Umbilical cord (tissue), 1 donor: ENCODE measurements at regions not wholly inside any gene's neighbourhood (a gene's known extent, or its start where the extent isn't known, plus 50 kb on each side); places are given as distances from the start of the nearest gene placed in this dataset.
A peak's percentile ranks its signal among the peaks of the same experiment; 100 is the strongest.

Experiments
- DNase-seq: peaks from one replicate; pipeline ENCODE4 v3.0.0-alpha.2; 2015; ENCODE audit warnings: low spot score

- DNase-seq = no peak
Observed at GRCh38 chr6:8276148-8276547, 159.2 kb downstream of the SLC35B3 start.

DNA sequence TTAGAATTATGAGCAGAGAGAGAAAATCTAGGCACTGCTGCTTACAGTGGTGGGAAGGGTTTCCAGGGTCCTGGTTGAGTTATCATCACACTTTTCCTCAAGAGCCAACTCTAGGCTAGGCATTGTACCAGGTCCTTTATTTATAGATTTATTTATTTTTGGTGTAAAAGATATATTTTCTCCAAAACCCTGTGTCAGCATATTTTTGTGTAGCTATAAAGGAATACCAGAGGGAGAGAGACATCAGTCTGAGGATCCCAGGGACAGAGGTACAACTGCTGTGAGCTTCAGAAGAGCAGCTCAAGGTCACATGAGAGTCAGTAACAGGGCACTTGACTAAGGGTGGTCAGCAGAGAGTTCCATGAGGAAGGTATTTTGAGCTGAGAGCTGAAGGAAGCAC, 159.7 kb downstream of the SLC35B3 start:
- no peak for DNase-seq

DNA sequence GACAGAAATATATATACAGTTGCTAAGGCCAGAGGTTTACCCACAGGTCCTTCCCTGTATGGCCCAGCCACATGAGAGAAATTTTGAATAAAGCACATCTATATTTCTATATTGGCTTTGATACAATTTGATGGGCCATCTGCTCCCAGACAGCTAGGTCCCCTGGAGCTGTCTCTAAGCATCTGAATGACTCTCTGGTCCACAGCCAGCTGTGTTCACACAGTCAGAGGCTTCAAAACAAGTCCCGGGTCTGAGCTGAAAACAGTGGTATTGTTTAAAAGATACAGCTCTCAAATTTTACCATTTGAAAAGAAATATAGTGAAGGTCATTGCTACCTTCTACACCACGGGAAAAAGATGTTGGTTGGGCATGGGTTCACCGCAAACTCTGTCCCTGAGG, 161.1 kb downstream of the SLC35B3 start:
- no peak for DNase-seq

DNA sequence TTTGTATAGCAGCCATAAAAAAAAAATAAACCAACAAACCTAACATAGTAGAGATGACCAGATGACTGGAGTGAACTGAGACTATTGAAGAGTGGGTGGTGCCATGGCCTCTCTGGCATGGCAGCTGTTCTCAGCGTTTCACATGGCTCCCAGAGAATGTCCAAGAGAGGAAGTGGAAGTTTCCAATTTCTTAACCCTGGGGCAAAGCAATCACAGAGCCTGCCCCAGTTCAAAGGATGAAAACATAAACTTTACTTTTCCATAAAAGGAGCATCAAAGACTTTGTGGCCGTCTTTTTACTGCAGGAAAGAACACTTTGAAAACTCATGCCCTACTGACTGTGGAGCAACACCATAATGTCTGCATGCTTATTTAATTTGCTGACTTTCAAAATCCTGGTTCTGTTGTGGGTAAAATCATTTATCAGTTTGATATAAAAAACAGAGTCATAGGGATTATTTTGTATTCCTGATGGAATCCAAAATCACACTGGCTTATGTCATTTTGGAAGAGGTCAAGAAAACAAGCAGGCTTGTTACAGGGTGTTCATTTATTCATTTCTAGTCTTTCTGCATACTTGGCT, 165.4 kb downstream of the SLC35B3 start:
- peak; percentile 7 for DNase-seq

GRCh38 chr6:8269094-8269493, 166.3 kb downstream of the SLC35B3 start:
- no peak for DNase-seq

DNA sequence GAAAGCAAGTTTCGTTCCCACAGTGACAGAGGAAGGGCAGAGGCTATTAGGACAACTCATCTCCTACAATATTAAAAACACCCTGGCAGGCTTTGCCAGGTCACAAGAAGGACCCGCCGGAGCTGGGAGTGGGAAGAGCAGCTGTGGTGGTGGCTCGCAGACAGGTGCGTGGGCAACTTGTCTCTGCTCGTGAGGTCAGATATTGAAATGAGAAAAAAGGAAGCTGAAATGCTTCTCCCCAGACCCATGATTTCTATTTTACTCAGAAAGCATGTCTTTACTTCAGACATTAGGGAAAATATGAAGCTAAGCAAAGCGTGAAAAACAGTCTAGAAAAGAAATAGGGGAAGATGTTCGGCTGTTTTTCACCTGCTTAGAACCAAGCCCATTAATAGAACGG, 166.3 kb upstream of the EEF1E1 start:
- no peak for DNase-seq

DNA sequence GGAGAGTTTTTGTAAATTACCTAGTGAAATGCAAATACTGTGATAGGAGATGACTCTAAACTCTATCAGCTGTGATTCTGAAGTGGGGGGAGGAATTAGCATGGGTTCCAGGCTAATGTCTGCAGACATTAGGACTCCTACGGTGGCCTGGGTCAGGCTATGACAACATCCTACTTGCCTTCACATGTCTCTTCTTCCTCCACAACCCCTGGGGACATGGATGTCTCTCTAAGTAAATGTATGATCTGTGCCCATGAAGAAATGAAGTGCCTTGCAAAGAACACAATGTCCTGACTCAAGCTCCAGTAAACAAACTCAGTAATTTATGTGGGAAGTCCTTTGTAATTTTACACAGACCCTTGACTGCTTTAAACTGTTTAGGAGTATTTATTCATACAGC, 165.8 kb upstream of the EEF1E1 start:
- no peak for DNase-seq

DNA sequence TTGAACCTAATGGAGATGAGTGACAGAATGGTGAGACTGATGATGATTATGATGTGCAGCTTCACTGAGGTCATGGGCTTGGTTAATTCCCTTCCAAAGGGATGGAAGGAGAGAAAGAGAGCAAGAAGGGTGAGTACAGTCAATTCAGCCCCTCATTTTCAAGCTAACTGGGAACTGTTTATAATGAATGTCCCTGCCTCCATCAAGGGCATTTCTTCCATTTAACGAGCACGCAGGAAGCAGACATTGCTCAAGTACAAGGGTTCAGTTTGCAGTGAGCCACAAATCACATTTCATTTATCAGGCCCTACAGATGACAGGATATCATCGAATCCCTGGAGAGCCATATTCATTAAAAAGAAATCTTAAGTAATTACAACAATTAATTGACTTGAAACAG, 158.3 kb upstream of the EEF1E1 start:
- DNase-seq = no peak

DNA sequence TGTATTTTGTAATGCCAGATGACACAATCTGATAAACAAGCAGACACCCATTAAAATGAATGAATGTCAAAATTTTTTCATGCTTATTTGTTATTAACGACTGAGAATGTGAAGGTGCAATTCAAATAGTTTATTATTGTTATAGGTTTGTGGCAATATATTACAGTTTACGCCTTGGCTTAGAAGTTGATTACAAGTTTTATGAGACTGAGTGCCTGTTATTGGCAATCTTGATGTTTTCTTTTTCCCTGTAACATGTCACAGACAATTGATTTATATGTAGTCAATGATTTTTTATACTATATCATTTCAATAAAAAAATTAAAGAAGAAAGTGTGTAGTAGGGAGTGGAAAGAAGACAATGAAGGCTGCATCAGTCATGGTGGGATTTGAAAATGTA, 144.1 kb upstream of the EEF1E1 start:
- DNase-seq = no peak

- no peak for DNase-seq
Observed at GRCh38 chr6:8245726-8246125, 143.4 kb upstream of the EEF1E1 start.

GRCh38 chr6:8243475-8243874, 141.1 kb upstream of the EEF1E1 start:
- DNase-seq = peak; percentile 64

DNA sequence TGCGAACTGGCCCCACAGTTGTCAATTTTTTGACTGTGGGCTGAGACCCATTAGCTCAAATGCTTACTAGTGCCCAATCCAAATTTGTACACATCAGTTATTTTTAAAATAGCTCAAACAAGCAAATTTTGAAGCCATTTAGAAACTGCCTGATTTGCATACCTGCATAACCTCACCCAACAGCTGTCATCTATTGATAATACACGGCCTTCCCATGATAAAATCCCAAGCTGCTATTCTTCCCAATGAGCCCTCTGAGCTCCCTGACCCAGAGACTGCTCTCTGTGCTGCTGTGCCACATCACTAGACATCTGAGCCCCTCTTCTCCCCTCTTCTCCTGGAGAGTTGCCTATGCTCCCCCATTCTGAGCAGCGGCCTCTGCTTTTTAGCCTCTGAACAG, 140.5 kb upstream of the EEF1E1 start:
- no peak for DNase-seq

DNA sequence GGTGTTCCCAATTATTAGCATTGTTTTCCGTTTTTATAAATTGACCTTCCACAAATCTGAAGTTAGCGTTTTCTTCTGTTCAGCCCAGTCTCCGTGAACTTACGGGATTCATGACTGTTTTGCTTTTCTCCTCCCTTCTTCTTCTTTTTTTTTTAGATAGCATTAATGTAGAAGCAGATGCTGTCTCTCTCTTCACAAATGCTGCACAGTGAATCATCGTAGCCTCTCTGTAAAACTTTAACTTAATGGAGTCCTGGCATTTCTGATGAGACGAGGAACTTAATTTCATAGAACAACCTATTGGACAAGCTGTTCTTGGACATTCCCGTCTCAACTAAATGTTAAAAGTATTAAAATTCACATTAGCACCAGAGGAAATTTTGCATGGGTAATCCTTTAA, 138.0 kb upstream of the EEF1E1 start:
- peak; percentile 55 for DNase-seq

GRCh38 chr6:8238773-8239683, 136.7 kb upstream of the EEF1E1 start:
- no peak for DNase-seq

- no peak for DNase-seq
Observed at GRCh38 chr6:8237668-8238067, 135.3 kb upstream of the EEF1E1 start.

DNA sequence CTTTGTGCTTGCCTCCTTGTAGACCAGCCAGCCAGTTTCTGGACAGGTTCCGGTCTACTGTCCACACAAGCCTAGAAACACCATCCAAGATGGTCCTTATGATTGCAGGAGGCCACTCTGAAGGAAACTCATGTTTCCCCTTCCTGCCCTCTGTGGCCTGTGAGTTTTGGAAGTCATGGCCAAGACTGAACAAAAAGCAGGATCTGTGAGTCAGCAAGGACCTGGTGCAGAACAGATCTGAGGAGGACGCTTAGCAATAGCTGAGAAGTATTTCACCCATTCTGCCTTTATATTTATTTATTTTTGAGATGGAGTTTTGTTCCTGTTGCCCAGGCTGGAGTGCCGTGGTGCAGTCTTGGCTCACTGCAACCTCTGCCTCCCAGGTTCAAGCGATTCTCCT, 134.6 kb upstream of the EEF1E1 start:
- no peak for DNase-seq

GRCh38 chr6:8234321-8234720, 132.0 kb upstream of the EEF1E1 start:
- peak; percentile 71 for DNase-seq

DNA sequence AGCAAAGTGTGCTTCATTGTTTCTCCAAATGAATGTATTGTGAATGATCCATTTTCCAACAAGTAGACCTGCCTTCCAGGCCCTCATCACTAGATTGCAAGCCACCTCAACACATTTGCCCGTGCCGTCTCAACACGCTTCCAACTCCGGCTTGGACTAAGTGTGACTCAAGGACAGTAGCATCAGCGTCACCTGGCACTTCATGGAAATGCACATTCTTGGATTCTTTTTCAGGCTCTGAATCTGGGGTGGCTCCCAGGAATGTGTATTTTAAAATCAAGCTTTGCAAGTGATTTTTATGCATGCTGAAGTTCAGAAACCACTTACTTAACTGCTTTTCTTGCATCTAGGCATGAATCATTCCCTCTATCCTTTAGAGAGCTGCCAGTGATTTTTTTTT, 129.6 kb upstream of the EEF1E1 start:
- no peak for DNase-seq

DNA sequence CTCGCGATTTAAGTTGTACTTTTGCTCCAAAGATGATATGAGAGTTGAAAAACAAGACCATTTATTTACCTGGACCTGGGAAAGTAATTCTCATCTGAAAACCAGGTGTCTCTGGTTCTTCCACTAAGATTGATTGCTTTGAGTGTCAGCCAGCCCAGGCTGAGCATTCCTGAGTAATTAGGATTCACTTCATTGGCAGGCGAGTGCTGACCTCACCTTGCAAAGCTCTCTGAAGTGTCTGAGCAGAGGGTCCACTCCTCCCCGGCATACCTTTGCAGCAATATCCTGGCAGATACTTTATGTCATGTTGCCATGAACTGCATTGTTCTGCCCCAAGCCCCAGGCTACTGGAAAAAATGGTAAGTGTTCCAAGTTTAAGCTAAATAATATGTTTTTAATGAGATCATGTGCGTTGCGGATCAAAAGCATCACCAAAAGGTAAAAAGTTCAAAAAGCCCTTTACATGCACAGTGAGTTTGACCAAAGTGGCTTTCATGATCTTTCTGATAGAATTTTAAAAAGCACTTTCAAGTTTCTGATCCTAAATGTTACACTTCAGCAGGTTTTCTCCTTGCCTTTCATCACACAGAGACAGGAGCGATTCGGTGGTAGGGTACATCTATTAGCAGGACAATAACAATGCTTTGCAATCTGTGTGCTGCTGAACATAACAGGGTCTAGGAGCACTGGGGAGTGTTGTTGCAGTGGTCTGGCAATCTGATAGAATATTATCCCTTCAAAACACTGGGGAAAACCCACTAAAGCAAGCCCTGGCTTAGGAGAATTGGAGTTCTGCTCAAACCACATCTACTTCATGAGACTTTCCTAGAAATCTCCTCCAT, 127.8 kb upstream of the EEF1E1 start:
- DNase-seq = peak; percentile 67

GRCh38 chr6:8225113-8225512, 122.8 kb upstream of the EEF1E1 start:
- DNase-seq = no peak

DNA sequence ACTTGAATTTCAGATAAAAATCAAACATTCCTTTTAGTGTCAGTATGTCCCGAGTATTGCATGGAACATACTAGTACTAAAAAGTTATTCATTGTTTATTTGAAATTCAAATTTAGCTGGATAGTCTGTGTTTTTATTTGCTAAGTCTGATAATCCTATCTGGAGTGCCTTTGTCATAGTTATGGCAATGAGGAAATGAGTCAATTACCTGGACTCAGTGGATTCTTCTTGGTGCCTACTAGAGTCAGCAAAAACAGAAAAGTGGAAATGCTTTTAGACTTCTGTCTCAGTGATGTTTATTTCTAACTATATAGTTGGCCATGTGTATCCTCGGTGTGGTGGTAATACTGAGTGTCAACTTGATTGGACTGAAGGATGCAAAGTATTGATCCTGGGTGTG, 121.3 kb upstream of the EEF1E1 start:
- no peak for DNase-seq

DNA sequence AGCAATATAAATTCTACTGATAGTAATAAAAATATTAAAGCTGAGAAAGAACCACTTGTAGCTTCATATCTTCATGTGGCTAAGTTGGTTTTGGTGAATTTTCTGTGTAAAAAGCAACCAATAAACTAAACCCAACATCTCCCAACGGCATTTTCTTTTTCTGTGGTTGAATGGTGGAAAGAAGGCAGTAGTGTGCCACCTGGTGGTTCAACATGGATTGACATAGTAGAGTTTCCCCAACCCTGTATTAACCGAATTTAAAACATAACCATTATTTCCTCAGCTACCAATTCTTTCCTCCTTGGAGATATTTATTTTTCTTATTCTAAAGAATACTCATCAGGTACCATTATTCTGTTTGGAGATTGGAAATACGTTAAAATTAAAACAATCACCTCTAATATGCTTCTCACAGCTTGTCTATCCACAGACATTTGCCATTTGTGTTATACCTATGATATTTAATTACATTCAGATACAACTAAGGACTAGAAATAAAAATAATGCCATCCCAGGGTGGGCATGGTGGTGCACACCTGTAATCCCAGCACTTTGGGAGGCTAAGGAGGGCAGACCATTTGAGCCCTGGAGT, 117.1 kb upstream of the EEF1E1 start:
- peak; percentile 54 for DNase-seq
